Epithelial cell of proximal tubule (primary cell): ENCODE measurements at regions not wholly inside any gene's neighbourhood (a gene's known extent, or its start where the extent isn't known, plus 50 kb on each side); places are given as distances from the start of the nearest gene placed in this dataset.

Experiments used
- DNase-seq: peaks from one replicate; pipeline ENCODE4 v3.0.0-alpha.2; 2011; ENCODE audit warnings: low read depth
- H3K4me3 ChIP-seq: 2 replicates; pipeline ENCODE4 v1.5.1; 2011; ENCODE audit warnings: low read depth, mild to moderate bottlenecking, low read length
- TF ChIP-seq, protein P1 (sequence below): conservative IDR thresholded peaks from 2 replicates; pipeline ENCODE4 v1.5.1; 2012; ENCODE audit warnings: low read depth, mild to moderate bottlenecking, low read length

- no peak overlapping the region for H3K4me3 ChIP-seq
- TF ChIP-seq, protein P1, sequence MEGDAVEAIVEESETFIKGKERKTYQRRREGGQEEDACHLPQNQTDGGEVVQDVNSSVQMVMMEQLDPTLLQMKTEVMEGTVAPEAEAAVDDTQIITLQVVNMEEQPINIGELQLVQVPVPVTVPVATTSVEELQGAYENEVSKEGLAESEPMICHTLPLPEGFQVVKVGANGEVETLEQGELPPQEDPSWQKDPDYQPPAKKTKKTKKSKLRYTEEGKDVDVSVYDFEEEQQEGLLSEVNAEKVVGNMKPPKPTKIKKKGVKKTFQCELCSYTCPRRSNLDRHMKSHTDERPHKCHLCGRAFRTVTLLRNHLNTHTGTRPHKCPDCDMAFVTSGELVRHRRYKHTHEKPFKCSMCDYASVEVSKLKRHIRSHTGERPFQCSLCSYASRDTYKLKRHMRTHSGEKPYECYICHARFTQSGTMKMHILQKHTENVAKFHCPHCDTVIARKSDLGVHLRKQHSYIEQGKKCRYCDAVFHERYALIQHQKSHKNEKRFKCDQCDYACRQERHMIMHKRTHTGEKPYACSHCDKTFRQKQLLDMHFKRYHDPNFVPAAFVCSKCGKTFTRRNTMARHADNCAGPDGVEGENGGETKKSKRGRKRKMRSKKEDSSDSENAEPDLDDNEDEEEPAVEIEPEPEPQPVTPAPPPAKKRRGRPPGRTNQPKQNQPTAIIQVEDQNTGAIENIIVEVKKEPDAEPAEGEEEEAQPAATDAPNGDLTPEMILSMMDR: no peak
- no peak for DNase-seq
These were observed 194.8 kb upstream of the SLC30A5 start for GRCh38 chr5:68898951-68899471.

- H3K4me3 ChIP-seq: no peak overlapping the region
- TF ChIP-seq, protein P1: no peak
- DNase-seq: no peak
These were observed 181.7 kb upstream of the SLC30A5 start for GRCh38 chr5:68911840-68912690.

DNA sequence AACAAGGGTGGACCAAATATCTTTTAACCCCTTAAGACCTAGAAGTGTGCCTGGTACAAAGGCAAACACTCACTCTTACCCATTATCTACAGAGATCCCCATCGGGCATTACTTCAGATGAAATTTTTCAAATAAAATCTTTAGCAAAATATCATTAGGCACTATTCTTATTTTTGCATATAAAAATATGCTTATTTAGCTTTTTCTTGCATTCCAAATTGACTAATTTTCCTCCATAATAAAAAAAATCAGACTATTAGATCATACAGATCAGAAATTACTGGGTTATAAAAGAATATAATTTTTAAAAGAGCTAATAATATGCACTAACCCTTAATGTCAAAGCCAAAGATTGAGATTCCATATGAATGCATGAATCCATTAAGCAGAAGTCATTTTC, 178.7 kb upstream of the SLC30A5 start:
- DNase-seq: no peak
- H3K4me3 ChIP-seq: no peak overlapping the region
- TF ChIP-seq, protein P1: no peak

DNA sequence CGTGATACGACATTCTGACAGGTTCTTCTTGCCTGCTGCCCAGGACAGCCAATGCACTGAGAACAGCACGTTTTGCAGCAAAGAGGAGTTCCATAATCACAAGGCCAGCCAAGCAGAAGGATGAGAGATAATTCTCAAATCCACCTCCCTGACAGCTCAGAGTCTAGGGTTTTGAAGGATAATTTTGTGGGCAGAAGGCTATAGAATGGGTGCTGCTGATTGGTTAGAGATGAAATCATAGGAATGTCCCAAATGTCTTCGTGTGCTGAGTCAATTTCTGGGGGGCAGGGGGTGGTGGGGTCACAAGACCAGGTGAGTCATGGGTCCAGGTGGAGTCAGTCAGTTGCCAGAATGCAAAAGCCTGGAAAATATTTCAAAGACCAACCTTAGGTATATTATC, 175.5 kb upstream of the SLC30A5 start:
- TF ChIP-seq, protein P1: no peak
- no peak for DNase-seq
- H3K4me3 ChIP-seq: no peak overlapping the region

- TF ChIP-seq, protein P1: no peak
- DNase-seq: no peak
- no peak overlapping the region for H3K4me3 ChIP-seq
These were observed 173.8 kb upstream of the SLC30A5 start for GRCh38 chr5:68919988-68920490.

DNA sequence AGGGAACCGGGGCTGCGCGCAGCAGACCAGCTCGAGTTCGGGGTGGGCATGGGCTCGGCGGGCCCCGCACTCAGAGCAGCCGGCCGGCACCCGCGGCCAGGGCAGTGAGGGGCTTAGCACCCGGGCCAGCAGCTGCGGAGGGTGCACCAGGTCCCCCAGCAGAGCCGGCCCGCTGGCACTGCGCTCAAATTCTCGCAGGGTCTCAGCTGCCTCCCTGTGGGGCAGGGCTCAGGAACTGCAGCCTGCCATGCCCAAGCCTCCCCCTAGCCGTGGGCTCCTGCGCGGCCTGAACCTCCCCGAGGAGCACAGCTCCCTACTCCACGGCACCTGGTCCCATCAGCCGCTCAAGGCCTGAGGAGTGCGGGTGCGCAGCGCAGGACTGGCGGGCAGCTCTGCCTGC, 172.9 kb upstream of the SLC30A5 start:
- no peak for DNase-seq
- TF ChIP-seq, protein P1: no peak
- no peak overlapping the region for H3K4me3 ChIP-seq
